DOHH2 (cell line): ENCODE measurements at regions not wholly inside any gene's neighbourhood (a gene's known extent, or its start where the extent isn't known, plus 50 kb on each side); places are given as distances from the start of the nearest gene placed in this dataset.

ENCODE experiments used
- EZH2phosphoT487 ChIP-seq: fragments of 200-600 bp; sonication (generic); IDR thresholded peaks from 2 replicates; pipeline ENCODE4 v1.6.1; 2017; ENCODE audit warnings: borderline replicate concordance, mild to moderate bottlenecking, antibody characterized with exemption, low read length, moderate library complexity, mixed read lengths
- TF ChIP-seq, protein P1 (sequence below): fragments of 200-600 bp; sonication (generic); IDR thresholded peaks from one replicate; pipeline ENCODE4 v1.5.1; 2014; ENCODE audit warnings: antibody characterized with exemption, mild to moderate bottlenecking, low read depth, low read length; ENCODE audit not compliant: poor library complexity, severe bottlenecking

DNA sequence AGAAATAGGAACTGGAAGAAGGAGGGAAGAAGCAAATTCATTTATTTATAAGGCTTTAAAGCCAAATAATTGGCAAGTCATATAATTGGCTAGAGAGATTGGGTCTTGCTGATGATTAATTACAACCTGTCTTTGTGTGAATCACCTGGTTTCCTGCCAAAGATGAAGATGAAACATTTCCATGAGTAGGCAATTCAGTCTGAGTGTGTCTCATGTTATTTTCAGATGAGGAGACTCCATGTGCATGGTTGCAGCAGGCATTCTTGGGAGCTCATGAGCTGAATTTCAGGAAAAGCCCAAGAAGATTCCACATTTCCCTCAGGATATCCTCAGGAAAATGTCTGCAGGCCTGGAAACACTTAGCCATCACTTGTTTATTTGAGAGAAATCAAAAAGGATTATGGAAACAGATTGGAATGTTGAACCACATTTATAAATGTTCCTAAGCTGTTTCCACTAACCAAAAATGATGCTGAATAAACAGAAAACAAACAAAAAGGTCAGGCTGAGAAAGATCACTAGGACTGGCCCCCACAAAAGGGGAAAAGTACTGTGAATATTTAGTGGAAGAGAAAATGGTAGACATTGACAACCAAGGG, 632.7 kb upstream of the AMELY start:
- TF ChIP-seq, protein P1, sequence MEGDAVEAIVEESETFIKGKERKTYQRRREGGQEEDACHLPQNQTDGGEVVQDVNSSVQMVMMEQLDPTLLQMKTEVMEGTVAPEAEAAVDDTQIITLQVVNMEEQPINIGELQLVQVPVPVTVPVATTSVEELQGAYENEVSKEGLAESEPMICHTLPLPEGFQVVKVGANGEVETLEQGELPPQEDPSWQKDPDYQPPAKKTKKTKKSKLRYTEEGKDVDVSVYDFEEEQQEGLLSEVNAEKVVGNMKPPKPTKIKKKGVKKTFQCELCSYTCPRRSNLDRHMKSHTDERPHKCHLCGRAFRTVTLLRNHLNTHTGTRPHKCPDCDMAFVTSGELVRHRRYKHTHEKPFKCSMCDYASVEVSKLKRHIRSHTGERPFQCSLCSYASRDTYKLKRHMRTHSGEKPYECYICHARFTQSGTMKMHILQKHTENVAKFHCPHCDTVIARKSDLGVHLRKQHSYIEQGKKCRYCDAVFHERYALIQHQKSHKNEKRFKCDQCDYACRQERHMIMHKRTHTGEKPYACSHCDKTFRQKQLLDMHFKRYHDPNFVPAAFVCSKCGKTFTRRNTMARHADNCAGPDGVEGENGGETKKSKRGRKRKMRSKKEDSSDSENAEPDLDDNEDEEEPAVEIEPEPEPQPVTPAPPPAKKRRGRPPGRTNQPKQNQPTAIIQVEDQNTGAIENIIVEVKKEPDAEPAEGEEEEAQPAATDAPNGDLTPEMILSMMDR, result no peak
- no peak for TF ChIP-seq EZH2phosphoT487
